ENCODE measurements at regions not wholly inside any gene's neighbourhood (a gene's known extent, or its start where the extent isn't known, plus 50 kb on each side); places are given as distances from the start of the nearest gene placed in this dataset.
"Not testable (repeated sequence)": the region's sequence is repeated elsewhere in the genome, so short reads cannot be mapped to it uniquely, and the experiment has no call there.

DNA sequence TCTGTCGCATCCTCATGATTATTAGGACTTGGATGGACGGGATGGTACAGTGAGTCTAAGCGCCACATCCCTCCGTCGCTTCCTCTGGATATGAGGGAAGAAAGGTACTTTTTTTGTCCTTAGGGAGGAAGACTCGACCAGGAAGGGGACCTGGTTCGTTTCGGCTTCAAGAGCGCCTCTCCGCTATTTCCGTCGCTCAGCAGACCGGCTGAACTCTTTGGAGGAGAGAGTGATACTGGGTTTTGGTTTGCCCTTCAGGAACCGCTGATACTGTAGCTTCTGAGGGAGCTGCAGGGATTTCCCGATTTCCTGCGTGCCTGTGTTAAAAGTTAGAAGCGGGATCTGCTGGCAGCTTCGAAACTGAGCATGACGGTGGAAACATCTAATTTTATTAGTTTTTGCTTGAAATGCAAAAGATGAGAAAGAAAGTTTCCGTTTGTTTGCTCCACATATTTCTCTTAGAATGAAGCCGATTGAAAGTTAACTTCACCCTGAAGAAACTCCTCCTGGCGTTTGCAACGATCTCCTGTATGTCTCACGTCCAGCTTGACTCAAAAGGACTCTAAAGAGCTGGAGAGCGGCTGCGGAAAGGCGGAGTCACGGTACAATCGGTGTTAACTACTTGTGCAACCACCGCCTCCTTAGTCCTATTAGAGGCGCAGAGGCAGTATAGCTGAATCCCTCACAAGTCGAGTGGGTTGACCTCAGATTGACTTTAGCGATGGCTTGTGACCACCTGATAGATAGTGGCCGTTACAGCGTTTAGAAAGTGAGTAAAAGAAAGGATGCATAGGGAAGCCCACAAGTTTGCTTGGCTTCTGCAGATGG lies 129.4 kb downstream of the TRIM27 start:
- ChIA-PET POLR2A (ENCODE audit: partially characterized antibody) (no interaction called here), CTCF (ENCODE audit: partially characterized antibody) (interaction anchor here (0.6 kb wide), 2 partner anchors 59 to 190 kb away, joined by 3 to 5 read pairs; no protein-coding TSS in a partner anchor)
- H3K36me3 Mint-ChIP-seq, result peaks cover 5 to 7% of the 10 kb centered on the region in 2 donors
- H3K4me1 ChIP-seq (ENCODE audit: insufficient read depth, low read length), result peaks cover 6% of the 10 kb centered on the region
- intact Hi-C loops (cut with micrococcal nuclease), result no loop called here
- peak overlapping the region in 2 of 7 donors; percentile 1 to 22 for H3K27ac Mint-ChIP-seq
- peak overlapping the region in 4 of 8 donors; percentile 36 to 68 (median 41) for H3K4me3 Mint-ChIP-seq
- H3K27me3 ChIP-seq (ENCODE audit: insufficient read depth, low read length), result peaks cover 41% of the 10 kb centered on the region
- H3K36me3 ChIP-seq (ENCODE audit: insufficient read depth, low read length), result no peaks in the 10 kb centered on the region
- no peak for DNase-seq
- H3K4me3 ChIP-seq (ENCODE audit: low read length in 2 of 2), result no peak overlapping the region
- H3K9me3 Mint-ChIP-seq, result peaks cover 3 to 63% (median 50%) of the 10 kb centered on the region in 8 donors
- peaks cover 4 to 13% (median 9%) of the 10 kb centered on the region in 4 donors for H3K4me1 Mint-ChIP-seq
- H3K27me3 Mint-ChIP-seq, result peaks cover 71 to 76% of the 10 kb centered on the region in 2 donors
- no peak overlapping the region for H3K27ac ChIP-seq (ENCODE audit: low read depth, low read length)
- no peaks in the 10 kb centered on the region for H3K9me3 ChIP-seq (ENCODE audit: control insufficient read depth in 1 of 2, low read length in 2 of 2)

DNA sequence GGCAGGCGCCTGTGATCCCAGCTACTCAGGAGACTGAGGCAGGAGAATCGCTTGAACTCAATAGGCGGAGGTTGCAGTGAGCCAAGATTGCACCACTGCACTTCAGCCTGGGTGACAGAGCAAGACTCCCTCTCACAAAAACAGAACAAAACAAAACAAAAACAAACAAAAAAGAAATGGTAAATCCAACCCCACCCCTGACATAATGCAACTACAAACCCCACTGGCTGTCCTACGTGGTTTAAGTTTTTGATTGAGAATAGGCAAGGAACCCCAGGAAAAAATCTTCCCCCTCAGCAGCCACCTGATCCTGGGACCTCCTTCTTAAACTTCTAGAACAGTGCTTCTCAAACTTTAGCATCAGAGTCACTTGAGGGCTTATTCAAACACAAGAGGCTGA lies 123.1 kb downstream of the TRIM27 start:
- intact Hi-C loops (cut with micrococcal nuclease); H3K27ac ChIP-seq (ENCODE audit: low read depth, low read length); H3K4me3 Mint-ChIP-seq; H3K36me3 Mint-ChIP-seq; H3K36me3 ChIP-seq (ENCODE audit: insufficient read depth, low read length); H3K27ac Mint-ChIP-seq; H3K4me3 ChIP-seq (ENCODE audit: low read length in 2 of 2); H3K4me1 ChIP-seq (ENCODE audit: insufficient read depth, low read length); CTCF ChIA-PET (ENCODE audit: partially characterized antibody); DNase-seq; H3K9me3 ChIP-seq (ENCODE audit: control insufficient read depth in 1 of 2, low read length in 2 of 2); H3K4me1 Mint-ChIP-seq; POLR2A ChIA-PET (ENCODE audit: partially characterized antibody): not testable (repeated sequence)
- H3K27me3 ChIP-seq (ENCODE audit: insufficient read depth, low read length), result peaks cover 23% of the 10 kb centered on the region
- Mint-ChIP-seq H3K27me3 (peaks cover 60 to 61% of the 10 kb centered on the region in 2 donors), H3K9me3 (peaks cover 0 to 26% (median 12%) of the 10 kb centered on the region in 8 donors)

DNA sequence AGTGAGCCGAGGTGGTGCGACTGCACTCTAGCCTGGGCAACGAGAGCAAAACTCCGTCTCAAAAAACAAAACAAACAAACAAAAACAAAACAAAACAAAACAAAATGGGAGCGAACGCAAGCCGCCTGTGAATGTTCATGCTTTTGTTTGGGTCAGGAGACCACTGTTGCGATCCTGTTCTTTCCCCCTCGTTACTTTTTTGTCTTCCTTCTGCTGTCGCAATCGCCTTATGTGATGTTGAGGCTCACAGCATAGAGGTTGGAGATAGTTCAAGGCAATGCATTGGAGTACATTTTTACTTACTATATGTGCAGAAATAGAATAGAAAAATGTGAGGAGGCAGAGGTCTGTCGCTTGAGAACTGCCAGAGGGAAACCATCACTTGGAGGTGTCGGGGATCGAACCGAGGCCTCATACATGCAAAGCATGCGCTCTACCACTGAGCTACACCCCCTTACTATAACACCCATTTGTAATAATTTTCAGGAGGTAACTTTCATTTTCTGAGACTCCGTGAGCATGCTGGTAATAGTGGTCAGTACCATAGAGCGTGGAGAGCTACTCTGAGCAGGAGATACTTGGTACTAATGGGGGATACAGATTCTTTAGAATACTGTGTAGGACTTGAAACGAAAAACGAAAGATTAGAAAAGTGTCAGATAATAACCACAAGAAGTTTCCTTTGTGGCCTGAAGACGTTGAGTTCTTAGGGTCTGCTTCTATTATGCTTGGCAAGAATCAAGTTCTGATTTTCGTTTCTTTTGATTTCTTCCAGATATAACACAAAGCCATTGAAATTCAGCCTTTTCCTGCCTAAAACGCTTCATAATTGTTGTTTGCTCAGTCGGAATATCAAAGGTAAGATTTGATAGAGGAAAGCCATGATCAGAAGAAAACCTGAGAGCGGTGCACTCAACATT lies 121.1 kb downstream of the TRIM27 start:
- Histone ChIP-seq H3K27ac (ENCODE audit: low read depth, low read length) (no peak overlapping the region), H3K9me3 (ENCODE audit: control insufficient read depth in 1 of 2, low read length in 2 of 2) (no peaks in the 10 kb centered on the region), H3K36me3 (ENCODE audit: insufficient read depth, low read length) (no peaks in the 10 kb centered on the region), H3K4me1 (ENCODE audit: insufficient read depth, low read length) (no peaks in the 10 kb centered on the region), H3K4me3 (ENCODE audit: low read length in 2 of 2) (no peak overlapping the region), H3K27me3 (ENCODE audit: insufficient read depth, low read length) (peaks cover 24% of the 10 kb centered on the region)
- Mint-ChIP-seq H3K9me3 (peaks cover under 1 to 20% (median 5%) of the 10 kb centered on the region in 8 donors), H3K27me3 (peaks cover 52 to 59% of the 10 kb centered on the region in 2 donors), H3K36me3 (no peaks in the 10 kb centered on the region), H3K27ac (peak overlapping the region in 1 of 7 donors; percentile 12), H3K4me3 (peak overlapping the region in 1 of 8 donors; percentile 15), H3K4me1 (peaks cover 0 to 6% (median 0%) of the 10 kb centered on the region in 4 donors)
- no peak for DNase-seq
- ChIA-PET CTCF (ENCODE audit: partially characterized antibody) (no interaction called here), POLR2A (ENCODE audit: partially characterized antibody) (no interaction called here)
- intact Hi-C loops (cut with micrococcal nuclease), result no loop called here

DNA sequence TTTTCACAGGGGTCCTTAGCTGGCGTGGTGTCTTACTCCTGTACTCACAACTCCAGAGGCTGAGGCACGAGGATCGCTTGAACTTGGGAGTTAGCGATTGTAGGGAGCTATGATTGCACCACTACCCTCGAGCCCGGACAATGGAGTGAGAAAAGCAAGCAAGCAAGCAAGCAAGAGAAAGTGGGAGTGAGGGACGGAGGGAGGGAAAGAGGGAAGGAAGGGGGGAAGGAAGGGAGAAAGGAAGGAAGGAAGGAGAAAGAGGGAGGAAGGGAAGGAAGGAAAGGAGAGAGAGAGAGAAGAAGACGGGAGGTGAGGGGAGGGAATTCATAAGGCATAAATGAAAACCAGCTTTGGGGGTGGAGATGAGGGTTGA lies 120.5 kb downstream of the TRIM27 start:
- H3K4me3 ChIP-seq (ENCODE audit: low read length in 2 of 2), result no peak overlapping the region
- POLR2A ChIA-PET (ENCODE audit: partially characterized antibody), result no interaction called here
- no peak overlapping the region for H3K27ac ChIP-seq (ENCODE audit: low read depth, low read length)
- CTCF ChIA-PET (ENCODE audit: partially characterized antibody), result no interaction called here
- H3K9me3 ChIP-seq (ENCODE audit: control insufficient read depth in 1 of 2, low read length in 2 of 2), result no peaks in the 10 kb centered on the region
- H3K4me1 ChIP-seq (ENCODE audit: insufficient read depth, low read length), result no peaks in the 10 kb centered on the region
- peak overlapping the region in 1 of 7 donors; percentile 12 for H3K27ac Mint-ChIP-seq
- DNase-seq, result no peak
- no peaks in the 10 kb centered on the region for H3K36me3 Mint-ChIP-seq
- H3K4me3 Mint-ChIP-seq, result no peak overlapping the region
- peaks cover 55 to 61% of the 10 kb centered on the region in 2 donors for H3K27me3 Mint-ChIP-seq
- peaks cover 3 to 26% (median 11%) of the 10 kb centered on the region in 8 donors for H3K9me3 Mint-ChIP-seq
- H3K4me1 Mint-ChIP-seq, result peaks cover 0 to 6% (median under 1%) of the 10 kb centered on the region in 4 donors
- intact Hi-C loops (cut with micrococcal nuclease), result no loop called here
- H3K36me3 ChIP-seq (ENCODE audit: insufficient read depth, low read length), result no peaks in the 10 kb centered on the region
- peaks cover 28% of the 10 kb centered on the region for H3K27me3 ChIP-seq (ENCODE audit: insufficient read depth, low read length)

DNA sequence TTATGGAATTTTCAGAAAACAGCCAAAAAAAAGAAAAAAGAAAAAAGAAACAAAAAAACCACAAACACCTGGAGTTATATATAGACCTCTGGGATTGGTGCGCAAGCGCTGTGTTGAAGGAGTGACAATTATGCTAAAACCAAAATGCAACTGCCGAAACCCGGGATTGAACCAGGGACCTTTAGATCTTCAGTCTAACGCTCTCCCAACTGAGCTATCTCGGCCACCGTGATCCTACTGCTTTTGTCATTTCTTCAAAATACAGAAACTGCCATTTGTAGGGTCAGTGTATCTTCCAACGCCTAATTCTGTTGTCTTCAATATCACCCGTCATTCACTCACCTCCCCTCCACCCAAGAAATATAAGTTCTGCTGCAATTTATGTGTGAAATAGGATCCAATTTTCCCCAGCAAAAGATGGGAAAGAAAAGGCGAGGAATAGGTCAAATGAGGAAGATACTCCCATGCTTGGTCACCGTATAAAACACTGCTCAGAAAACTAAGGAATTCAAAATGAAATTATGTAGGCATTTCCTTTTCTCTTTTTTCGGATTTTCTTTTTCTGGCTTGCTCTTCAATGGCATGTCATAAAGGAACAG lies 116.0 kb downstream of the TRIM27 start:
- Mint-ChIP-seq H3K4me3 (peak overlapping the region in 2 of 8 donors; percentile 8 to 13), H3K36me3 (peaks cover 2 to 3% of the 10 kb centered on the region in 2 donors), H3K9me3 (peaks cover 5 to 52% (median 45%) of the 10 kb centered on the region in 8 donors), H3K4me1 (peaks cover 2 to 15% (median 3%) of the 10 kb centered on the region in 4 donors), H3K27ac (peak overlapping the region in 1 of 7 donors; percentile 54), H3K27me3 (peaks cover 69 to 77% of the 10 kb centered on the region in 2 donors)
- Histone ChIP-seq H3K9me3 (ENCODE audit: control insufficient read depth in 1 of 2, low read length in 2 of 2) (no peaks in the 10 kb centered on the region), H3K27ac (ENCODE audit: low read depth, low read length) (no peak overlapping the region), H3K4me1 (ENCODE audit: insufficient read depth, low read length) (no peaks in the 10 kb centered on the region), H3K4me3 (ENCODE audit: low read length in 2 of 2) (no peak overlapping the region), H3K27me3 (ENCODE audit: insufficient read depth, low read length) (peaks cover 46% of the 10 kb centered on the region), H3K36me3 (ENCODE audit: insufficient read depth, low read length) (no peaks in the 10 kb centered on the region)
- CTCF ChIA-PET (ENCODE audit: partially characterized antibody), result no interaction called here
- no peak for DNase-seq
- intact Hi-C loops (cut with micrococcal nuclease), result no loop called here
- POLR2A ChIA-PET (ENCODE audit: partially characterized antibody), result no interaction called here

DNA sequence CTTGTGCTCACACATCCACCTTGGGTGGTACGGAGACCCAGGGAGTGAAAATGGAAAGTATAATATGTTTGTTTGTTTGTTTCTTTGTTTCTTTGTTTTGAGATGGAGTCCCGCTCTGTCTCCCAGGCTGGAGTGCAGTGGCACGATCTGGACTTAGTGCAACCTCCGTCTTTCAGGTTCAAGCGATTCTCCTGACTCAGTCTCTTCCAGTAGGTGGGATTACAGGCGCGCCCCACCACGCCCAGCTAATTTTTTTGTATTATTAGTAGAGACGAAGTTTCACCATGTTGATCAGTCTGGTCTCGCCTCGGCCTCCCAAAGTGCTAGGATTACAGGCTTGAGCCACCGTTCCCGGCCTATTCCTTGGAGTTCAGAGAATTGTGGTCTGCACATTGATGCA lies 115.4 kb downstream of the TRIM27 start:
- Histone ChIP-seq H3K4me3 (ENCODE audit: low read length in 2 of 2) (no peak overlapping the region), H3K36me3 (ENCODE audit: insufficient read depth, low read length) (no peaks in the 10 kb centered on the region), H3K27ac (ENCODE audit: low read depth, low read length) (no peak overlapping the region), H3K27me3 (ENCODE audit: insufficient read depth, low read length) (peaks cover 47% of the 10 kb centered on the region), H3K9me3 (ENCODE audit: control insufficient read depth in 1 of 2, low read length in 2 of 2) (no peaks in the 10 kb centered on the region), H3K4me1 (ENCODE audit: insufficient read depth, low read length) (no peaks in the 10 kb centered on the region)
- intact Hi-C loops (cut with micrococcal nuclease), result no loop called here
- Mint-ChIP-seq H3K27ac (peak overlapping the region in 2 of 7 donors; percentile 41 to 54), H3K27me3 (peaks cover 69 to 75% of the 10 kb centered on the region in 2 donors), H3K9me3 (peaks cover 4 to 57% (median 50%) of the 10 kb centered on the region in 8 donors), H3K4me3 (no peak overlapping the region), H3K36me3 (peaks cover 2 to 3% of the 10 kb centered on the region in 2 donors), H3K4me1 (peaks cover 0 to 15% (median 3%) of the 10 kb centered on the region in 4 donors)
- POLR2A ChIA-PET (ENCODE audit: partially characterized antibody), result no interaction called here
- CTCF ChIA-PET (ENCODE audit: partially characterized antibody), result no interaction called here
- no peak for DNase-seq

All from CD4-positive, alpha-beta memory T cell (primary cell).